ENCODE measurements at regions not wholly inside any gene's neighbourhood (a gene's known extent, or its start where the extent isn't known, plus 50 kb on each side); places are given as distances from the start of the nearest gene placed in this dataset.

DNA sequence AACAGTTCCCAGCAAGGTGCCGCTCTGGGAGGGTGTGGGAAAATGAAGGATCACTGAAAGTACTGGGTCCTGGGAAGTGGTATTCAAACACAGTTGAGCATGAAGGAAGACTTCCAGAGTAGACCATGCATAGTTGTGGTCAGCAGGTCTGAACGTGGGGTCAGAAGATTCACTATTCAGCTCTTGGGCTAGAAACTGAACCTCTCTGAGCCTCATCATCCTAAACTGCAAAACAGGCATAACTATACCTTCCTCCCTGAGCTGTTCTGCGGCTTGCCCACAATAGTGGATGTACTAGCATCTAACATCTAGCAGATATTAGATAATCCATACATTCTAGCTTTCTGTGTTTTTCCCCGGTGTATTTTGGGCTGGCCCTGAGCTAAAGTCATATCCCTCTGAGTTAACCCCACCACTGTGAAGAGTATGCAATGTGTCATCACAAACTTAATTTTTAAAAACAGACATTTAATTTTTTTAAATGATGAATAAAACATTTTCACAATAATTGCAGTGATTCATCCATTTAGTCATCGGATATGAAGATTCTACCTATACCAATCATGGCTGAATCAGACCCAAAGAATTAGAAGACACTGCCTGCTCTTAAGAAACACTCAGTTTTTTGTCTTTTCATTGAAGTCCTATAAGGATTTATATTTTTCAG, 179.1 kb downstream of the BLID start (continued):
- TF ChIP-seq, protein P1, sequence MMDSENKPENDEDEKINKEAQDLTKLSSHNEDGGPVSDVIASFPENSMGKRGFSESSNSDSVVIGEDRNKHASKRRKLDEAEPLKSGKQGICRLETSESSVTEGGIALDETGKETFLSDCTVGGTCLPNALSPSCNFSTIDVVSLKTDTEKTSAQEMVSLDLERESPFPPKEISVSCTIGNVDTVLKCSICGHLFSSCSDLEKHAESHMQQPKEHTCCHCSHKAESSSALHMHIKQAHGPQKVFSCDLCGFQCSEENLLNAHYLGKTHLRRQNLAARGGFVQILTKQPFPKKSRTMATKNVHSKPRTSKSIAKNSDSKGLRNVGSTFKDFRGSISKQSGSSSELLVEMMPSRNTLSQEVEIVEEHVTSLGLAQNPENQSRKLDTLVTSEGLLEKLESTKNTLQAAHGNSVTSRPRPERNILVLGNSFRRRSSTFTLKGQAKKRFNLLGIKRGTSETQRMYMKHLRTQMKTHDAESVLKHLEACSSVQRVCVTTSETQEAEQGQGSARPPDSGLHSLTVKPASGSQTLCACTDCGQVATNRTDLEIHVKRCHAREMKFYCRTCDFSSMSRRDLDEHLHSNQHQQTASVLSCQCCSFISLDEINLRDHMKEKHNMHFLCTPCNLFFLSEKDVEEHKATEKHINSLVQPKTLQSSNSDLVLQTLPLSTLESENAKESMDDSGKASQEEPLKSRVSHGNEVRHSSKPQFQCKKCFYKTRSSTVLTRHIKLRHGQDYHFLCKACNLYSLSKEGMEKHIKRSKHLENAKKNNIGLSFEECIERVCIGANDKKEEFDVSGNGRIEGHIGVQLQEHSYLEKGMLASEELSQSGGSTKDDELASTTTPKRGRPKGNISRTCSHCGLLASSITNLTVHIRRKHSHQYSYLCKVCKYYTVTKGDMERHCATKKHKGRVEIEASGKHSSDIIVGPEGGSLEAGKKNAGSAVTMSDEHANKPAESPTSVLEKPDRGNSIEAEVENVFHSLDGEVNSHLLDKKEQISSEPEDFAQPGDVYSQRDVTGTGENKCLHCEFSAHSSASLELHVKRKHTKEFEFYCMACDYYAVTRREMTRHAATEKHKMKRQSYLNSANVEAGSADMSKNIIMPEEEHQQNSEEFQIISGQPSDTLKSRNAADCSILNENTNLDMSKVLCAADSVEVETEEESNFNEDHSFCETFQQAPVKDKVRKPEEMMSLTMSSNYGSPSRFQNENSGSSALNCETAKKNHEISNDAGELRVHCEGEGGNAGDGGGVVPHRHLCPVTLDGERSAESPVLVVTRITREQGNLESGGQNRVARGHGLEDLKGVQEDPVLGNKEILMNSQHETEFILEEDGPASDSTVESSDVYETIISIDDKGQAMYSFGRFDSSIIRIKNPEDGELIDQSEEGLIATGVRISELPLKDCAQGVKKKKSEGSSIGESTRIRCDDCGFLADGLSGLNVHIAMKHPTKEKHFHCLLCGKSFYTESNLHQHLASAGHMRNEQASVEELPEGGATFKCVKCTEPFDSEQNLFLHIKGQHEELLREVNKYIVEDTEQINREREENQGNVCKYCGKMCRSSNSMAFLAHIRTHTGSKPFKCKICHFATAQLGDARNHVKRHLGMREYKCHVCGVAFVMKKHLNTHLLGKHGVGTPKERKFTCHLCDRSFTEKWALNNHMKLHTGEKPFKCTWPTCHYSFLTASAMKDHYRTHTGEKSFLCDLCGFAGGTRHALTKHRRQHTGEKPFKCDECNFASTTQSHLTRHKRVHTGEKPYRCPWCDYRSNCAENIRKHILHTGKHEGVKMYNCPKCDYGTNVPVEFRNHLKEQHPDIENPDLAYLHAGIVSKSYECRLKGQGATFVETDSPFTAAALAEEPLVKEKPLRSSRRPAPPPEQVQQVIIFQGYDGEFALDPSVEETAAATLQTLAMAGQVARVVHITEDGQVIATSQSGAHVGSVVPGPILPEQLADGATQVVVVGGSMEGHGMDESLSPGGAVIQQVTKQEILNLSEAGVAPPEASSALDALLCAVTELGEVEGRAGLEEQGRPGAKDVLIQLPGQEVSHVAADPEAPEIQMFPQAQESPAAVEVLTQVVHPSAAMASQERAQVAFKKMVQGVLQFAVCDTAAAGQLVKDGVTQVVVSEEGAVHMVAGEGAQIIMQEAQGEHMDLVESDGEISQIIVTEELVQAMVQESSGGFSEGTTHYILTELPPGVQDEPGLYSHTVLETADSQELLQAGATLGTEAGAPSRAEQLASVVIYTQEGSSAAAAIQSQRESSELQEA (CRISPR knock-in tag; IDR thresholded peaks at IDR 0.05; ENCODE audit: not compliant biosample characterization): no peak
- no peak for TF ChIP-seq RORA (CRISPR knock-in tag; IDR thresholded peaks at IDR 0.05)

DNA sequence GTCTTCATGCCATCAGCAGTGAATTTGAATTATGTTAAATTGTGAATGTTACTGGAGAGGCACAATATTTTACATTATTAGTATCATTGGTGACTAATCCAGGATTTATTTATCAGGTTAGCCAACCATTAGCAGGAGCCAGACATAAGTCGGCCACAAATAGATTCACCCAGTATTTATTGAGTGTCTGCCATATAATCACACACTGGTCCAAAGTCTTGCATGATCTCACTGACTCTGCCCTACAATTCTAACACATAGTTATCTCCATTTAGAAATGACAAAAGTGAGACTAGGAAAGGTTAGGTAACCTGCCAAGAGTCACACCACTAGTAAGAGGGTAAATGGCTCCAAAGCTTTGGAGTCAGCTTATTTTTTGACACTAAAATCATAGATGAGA, 179.6 kb downstream of the BLID start:
- H3K36me3 ChIP-seq (replicated peaks in 1 of 2; ENCODE audit: control insufficient read depth in 1 of 2, insufficient read depth in 2 of 2, low read length in 2 of 2): no peaks in the 10 kb centered on the region
- in situ Hi-C loops (cut with HindIII; ENCODE audit: extremely low pct_ligation_motif_present, low pct_unique_long_range_greater_than_20kb): no loop called here
- no peak for FAIRE-seq
- no peak overlapping the region for H2AFZ ChIP-seq (ENCODE audit: low read length)
- intact Hi-C loops (cut with micrococcal nuclease; ENCODE audit: unreplicated experiment): no loop called here
- DNase-seq (ENCODE audit: low spot score): no peak
- H3K4me3 ChIP-seq (replicated peaks in 1 of 3; ENCODE audit: insufficient read depth in 1 of 3, low read depth in 2 of 3, low read length in 3 of 3): no peak overlapping the region
- H3K4me2 ChIP-seq (ENCODE audit: low read depth, low read length): no peak overlapping the region
- no peak overlapping the region for H3K9ac ChIP-seq (ENCODE audit: insufficient read depth, low read depth, low read length)
- no peak overlapping the region for H3K27ac ChIP-seq (ENCODE audit: extremely low read length, insufficient read depth, low read length)
- peaks cover 34% of the 10 kb centered on the region for H3K4me1 ChIP-seq (ENCODE audit: insufficient read depth, low read length)
- no peak for ATAC-seq
- H4K20me1 ChIP-seq (ENCODE audit: insufficient read depth, low read length): no peaks in the 10 kb centered on the region
- BruUV-seq (replicated peaks): no TSS peak
- 92% methylated on average over 1 of the region's 1 CpG for WGBS (ENCODE audit: low lambda C conversion rate)
- H3K27me3 ChIP-seq (ENCODE audit: control insufficient read depth in 1 of 2, insufficient read depth in 2 of 2, low read length in 2 of 2): no peaks in the 10 kb centered on the region
- no peaks in the 10 kb centered on the region for H3K9me3 ChIP-seq (ENCODE audit: low read length)
- ChIA-PET CTCF (ENCODE audit: low intra/inter-chr PET ratio, low total read pairs) (no interaction called here), POLR2A (no interaction called here)
- H3K79me2 ChIP-seq (ENCODE audit: insufficient read depth, low read length): no peaks in the 10 kb centered on the region
- TF ChIP-seq, protein P2, sequence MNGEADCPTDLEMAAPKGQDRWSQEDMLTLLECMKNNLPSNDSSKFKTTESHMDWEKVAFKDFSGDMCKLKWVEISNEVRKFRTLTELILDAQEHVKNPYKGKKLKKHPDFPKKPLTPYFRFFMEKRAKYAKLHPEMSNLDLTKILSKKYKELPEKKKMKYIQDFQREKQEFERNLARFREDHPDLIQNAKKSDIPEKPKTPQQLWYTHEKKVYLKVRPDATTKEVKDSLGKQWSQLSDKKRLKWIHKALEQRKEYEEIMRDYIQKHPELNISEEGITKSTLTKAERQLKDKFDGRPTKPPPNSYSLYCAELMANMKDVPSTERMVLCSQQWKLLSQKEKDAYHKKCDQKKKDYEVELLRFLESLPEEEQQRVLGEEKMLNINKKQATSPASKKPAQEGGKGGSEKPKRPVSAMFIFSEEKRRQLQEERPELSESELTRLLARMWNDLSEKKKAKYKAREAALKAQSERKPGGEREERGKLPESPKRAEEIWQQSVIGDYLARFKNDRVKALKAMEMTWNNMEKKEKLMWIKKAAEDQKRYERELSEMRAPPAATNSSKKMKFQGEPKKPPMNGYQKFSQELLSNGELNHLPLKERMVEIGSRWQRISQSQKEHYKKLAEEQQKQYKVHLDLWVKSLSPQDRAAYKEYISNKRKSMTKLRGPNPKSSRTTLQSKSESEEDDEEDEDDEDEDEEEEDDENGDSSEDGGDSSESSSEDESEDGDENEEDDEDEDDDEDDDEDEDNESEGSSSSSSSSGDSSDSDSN (CRISPR knock-in tag; IDR thresholded peaks at IDR 0.05): no peak
- TF ChIP-seq ARHGAP35 (CRISPR knock-in tag; IDR thresholded peaks at IDR 0.05; ENCODE audit: borderline replicate concordance) (no peak), ZNF607 (CRISPR knock-in tag; IDR thresholded peaks at IDR 0.05; ENCODE audit: borderline replicate concordance) (no peak), ZNF816 (CRISPR knock-in tag; IDR thresholded peaks at IDR 0.05; ENCODE audit: borderline replicate concordance) (no peak), TBX2 (CRISPR knock-in tag; IDR thresholded peaks at IDR 0.05; ENCODE audit: borderline replicate concordance) (no peak), ATF7 (IDR thresholded peaks at IDR 0.05) (no peak), ATF7 (CRISPR knock-in tag; IDR thresholded peaks at IDR 0.05) (no peak), ZNF614 (CRISPR knock-in tag; IDR thresholded peaks at IDR 0.05; ENCODE audit: borderline replicate concordance) (no peak), PTBP1 (IDR thresholded peaks at IDR 0.05; ENCODE audit: low read depth, low read length, poor library complexity, severe bottlenecking) (no peak), ZNF883 (CRISPR knock-in tag; IDR thresholded peaks at IDR 0.05; ENCODE audit: not compliant biosample characterization) (no peak), THYN1 (CRISPR knock-in tag; IDR thresholded peaks at IDR 0.05; ENCODE audit: borderline replicate concordance, low read depth) (no peak)

Measured in HepG2 (cell line).